ENCODE measurements at regions not wholly inside any gene's neighbourhood (a gene's known extent, or its start where the extent isn't known, plus 50 kb on each side); places are given as distances from the start of the nearest gene placed in this dataset.

DNA sequence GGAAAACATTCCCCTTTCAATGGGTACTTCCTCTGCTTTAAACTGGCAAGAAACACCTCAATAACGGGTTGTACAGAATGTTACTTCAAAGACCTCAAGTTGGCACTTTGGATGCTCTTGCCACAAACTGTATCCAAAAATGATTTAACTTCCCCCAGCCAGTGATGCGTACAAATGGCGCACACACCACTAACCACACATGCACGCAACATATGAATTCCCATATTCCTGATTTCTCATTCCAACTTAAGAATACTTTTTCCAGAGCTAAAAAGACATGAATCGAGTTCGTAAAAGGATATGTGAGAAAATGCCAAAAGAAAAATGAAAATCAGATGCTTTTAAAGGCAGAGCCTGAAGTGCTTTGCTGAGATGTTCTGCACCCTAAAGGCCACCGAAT lies 388.0 kb upstream of the PIK3R1 start:
- TF ChIP-seq CTCF (IDR thresholded peaks at IDR 0.05; ENCODE audit: poor library complexity) (no peak), EZH2phosphoT487 (IDR thresholded peaks at IDR 0.05; ENCODE audit: low read depth, severe bottlenecking, unreplicated experiment) (no peak)

Measured in hepatocyte (in vitro differentiated cells).